Choroid plexus epithelial cell (primary cell): ENCODE measurements at regions not wholly inside any gene's neighbourhood (a gene's known extent, or its start where the extent isn't known, plus 50 kb on each side); places are given as distances from the start of the nearest gene placed in this dataset.

ENCODE experiments used
- DNase-seq: peaks from one replicate; pipeline ENCODE4 v3.0.0-alpha.2; 2010; ENCODE audit warnings: low read depth
- H3K4me3 ChIP-seq: 2 replicates; pipeline ENCODE4 v1.5.1; 2011; ENCODE audit warnings: low read depth, mild to moderate bottlenecking, control low read depth, low read length, moderate library complexity
- CTCF ChIP-seq: conservative IDR thresholded peaks from 2 replicates; pipeline ENCODE4 v1.5.1; 2011; ENCODE audit warnings: low read depth, mild to moderate bottlenecking, control low read depth, inconsistent platforms, low read length, moderate library complexity

DNA sequence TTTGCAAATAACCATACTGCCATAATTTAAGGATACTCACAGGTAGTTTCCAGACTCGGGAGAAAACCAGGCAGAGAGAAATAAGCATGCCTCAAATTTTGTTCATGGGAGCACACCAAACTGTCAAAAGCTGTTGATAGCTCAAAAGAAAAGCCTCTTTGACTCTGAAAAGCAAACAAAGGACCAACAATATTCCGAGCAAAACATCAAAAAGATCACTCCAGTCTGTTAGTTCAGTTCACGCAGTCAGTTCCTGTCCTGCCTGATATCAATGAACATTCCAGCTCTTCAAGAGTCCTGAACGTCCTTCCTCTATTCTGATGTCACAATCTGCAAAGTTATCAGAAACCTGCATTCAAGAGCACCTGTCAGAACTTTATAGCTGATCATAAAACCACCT lies 78.7 kb downstream of the RRM2 start:
- no peak overlapping the region for H3K4me3 ChIP-seq
- no peak for DNase-seq
- no peak for TF ChIP-seq CTCF

DNA sequence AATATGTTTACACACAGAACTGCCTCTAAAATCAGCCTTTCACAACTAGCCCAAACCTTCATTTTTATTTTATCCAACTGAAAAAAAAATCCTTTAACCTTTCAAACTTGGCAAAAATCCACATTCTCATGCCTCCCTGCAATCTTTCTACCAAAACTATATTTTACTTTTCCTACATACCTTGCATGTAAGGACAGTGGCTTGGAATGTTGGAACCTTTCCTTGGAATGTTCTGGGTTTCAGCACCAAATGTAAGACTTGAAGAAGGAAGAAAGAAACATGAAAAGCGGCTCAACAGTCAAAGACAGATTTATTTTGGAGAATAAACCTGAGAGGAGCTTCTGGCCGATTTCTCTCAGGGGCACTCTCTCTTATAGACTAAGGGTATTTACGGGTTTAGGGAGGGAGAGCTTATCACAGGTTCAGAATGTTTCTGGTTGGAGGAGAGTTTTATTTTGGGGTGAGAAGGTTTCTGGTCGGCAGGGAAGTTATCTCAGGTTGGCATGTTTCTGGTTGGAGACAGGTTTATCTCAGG lies 79.7 kb downstream of the RRM2 start:
- peak; percentile 22 for DNase-seq
- no peak for TF ChIP-seq CTCF
- H3K4me3 ChIP-seq = no peak overlapping the region

DNA sequence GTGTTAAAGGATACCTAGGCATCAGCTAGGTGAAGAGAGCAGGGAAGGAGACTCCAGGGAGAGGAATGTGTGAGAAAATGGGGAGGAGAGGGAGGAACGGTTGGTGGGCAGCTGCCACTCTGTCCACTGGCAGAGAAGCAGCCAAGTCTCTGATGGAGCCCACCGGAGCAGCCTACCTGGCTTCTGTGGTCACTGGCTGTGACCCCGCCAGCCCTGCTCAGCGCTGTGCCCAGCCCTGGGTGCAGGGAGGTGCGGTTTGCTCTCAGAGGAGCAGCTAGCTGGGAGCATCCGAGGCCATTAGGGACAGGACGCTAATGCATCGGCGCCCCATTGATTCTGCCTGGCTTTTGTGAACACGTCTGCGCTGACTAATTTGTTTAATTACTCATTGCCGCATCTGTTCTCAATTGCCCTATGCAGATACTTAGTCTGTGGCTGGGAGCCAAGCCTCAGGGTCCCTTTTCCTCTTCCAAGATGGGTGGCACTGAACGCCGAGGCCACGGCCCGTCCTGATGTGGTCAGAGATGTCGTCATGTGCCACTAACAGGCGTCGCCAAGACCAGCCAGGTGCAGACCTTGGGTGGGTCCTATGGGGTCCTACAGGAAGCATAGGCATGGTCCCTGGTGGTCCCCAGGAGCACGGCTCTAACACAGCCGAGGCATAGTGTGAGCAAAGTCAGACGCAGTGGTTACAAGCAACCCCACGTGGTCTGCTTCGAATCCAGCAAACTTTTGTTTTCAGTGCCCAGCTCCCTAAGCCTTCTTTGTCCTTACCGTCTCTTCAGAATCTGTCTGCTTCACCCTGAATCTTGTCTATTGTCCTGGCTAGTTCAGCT lies 82.0 kb downstream of the RRM2 start:
- no peak for TF ChIP-seq CTCF
- no peak for DNase-seq
- no peak overlapping the region for H3K4me3 ChIP-seq

DNA sequence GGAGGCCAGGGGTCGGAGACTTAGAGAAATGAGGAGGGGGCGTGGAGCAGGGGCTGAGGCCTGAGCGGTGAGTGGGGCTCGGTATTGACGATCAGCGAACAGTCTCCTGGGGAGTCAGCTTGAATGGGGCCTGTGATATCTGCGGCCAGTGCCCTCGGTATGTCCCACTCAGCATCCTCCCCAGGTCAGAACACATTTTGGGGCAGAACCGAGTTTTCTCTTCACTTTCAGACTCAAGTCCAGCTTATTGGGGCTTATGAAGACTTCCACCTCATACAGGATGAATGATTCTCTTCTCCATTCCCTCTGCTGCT lies 82.6 kb downstream of the RRM2 start:
- no peak for DNase-seq
- TF ChIP-seq CTCF = no peak
- H3K4me3 ChIP-seq = no peak overlapping the region

DNA sequence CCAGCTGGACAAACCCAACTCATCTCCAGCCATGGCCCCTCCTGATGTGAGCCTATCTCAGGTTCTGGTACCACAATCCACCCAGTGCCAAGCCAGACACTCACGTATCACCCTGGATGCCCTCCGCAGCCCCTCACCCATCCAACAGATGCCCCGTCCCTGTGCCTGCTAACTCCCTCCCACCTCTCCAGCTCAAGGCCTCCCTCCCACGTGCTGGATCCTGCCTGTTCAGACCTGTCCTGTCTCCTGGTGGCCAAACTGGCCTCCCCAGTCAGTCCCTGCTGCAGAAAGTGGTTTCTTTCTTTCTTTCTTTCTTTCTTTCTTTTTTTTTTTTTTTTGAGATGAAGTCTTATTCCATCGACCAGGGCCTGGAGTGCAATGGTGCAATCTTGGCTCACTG lies 86.2 kb downstream of the RRM2 start:
- no peak overlapping the region for H3K4me3 ChIP-seq
- TF ChIP-seq CTCF = no peak
- DNase-seq = no peak

GRCh38 chr2:10209406-10209935 lies 86.9 kb downstream of the RRM2 start:
- no peak overlapping the region for H3K4me3 ChIP-seq
- TF ChIP-seq CTCF = no peak
- no peak for DNase-seq

GRCh38 chr2:10210336-10210735 lies 87.8 kb downstream of the RRM2 start:
- TF ChIP-seq CTCF = no peak
- DNase-seq = no peak
- H3K4me3 ChIP-seq = no peak overlapping the region
